ENCODE measurements at regions not wholly inside any gene's neighbourhood (a gene's known extent, or its start where the extent isn't known, plus 50 kb on each side); places are given as distances from the start of the nearest gene placed in this dataset.

DNA sequence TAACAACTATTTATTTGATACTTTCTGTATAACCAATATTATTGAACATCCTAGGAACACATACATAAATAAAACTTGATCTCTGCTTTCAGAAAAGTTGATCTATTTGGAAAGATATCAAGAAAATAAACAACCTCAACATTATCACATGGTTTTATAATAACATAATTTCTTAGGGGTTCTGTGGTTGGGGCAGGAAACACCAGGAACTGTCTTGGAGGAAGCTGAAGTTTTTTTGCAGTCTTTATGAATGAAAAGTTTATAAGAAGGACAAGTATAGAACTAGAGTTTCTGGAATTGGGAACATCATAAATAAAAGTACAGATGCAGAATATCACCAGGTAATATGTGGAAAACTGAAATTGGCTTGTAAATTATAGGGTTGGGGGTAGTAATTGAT lies 296.1 kb downstream of the TAF11L14 start:
- H3K9me3 Mint-ChIP-seq (ENCODE audit: low read depth, unreplicated experiment), result peaks cover 12% of the 10 kb centered on the region
- no peak for DNase-seq
- no peaks in the 10 kb centered on the region for H3K4me1 Mint-ChIP-seq (ENCODE audit: low read depth, unreplicated experiment)
- TF ChIP-seq, protein P1, sequence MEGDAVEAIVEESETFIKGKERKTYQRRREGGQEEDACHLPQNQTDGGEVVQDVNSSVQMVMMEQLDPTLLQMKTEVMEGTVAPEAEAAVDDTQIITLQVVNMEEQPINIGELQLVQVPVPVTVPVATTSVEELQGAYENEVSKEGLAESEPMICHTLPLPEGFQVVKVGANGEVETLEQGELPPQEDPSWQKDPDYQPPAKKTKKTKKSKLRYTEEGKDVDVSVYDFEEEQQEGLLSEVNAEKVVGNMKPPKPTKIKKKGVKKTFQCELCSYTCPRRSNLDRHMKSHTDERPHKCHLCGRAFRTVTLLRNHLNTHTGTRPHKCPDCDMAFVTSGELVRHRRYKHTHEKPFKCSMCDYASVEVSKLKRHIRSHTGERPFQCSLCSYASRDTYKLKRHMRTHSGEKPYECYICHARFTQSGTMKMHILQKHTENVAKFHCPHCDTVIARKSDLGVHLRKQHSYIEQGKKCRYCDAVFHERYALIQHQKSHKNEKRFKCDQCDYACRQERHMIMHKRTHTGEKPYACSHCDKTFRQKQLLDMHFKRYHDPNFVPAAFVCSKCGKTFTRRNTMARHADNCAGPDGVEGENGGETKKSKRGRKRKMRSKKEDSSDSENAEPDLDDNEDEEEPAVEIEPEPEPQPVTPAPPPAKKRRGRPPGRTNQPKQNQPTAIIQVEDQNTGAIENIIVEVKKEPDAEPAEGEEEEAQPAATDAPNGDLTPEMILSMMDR (IDR thresholded peaks at IDR 0.05; ENCODE audit: unreplicated experiment), result no peak
- no TSS peak for BruUV-seq (replicated peaks)
- H3K27ac Mint-ChIP-seq (ENCODE audit: unreplicated experiment), result no peak overlapping the region
- no peaks in the 10 kb centered on the region for H3K27me3 Mint-ChIP-seq (ENCODE audit: unreplicated experiment)
- intact Hi-C loops (cut with micrococcal nuclease; ENCODE audit: unreplicated experiment), result no loop called here
- H3K36me3 Mint-ChIP-seq (ENCODE audit: insufficient read depth, unreplicated experiment), result no peaks in the 10 kb centered on the region
- no peak overlapping the region for H3K4me3 Mint-ChIP-seq (ENCODE audit: low read depth, unreplicated experiment)
- CTCF ChIA-PET, result no interaction called here

DNA sequence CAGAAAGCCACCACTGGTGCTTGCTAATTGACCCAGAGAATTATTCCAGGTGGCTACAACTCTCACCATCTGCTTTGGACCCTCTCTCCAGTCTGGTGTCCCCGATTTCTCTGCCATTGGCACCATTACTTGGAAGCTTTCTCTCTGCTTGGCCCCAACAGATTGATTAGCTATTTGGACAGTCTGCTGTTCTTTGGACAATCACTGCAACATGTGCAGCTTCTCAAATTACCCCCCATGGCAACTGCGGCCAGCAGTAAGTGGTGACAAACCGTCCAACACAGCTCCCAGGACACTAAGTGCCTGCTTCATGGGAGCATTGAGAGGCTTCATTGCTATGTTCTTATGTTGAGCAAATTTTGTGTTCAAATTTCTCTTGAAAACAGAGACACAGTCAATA lies 309.8 kb downstream of the TAF11L14 start:
- Mint-ChIP-seq H3K36me3 (ENCODE audit: insufficient read depth, unreplicated experiment) (no peaks in the 10 kb centered on the region), H3K27ac (ENCODE audit: unreplicated experiment) (no peak overlapping the region), H3K27me3 (ENCODE audit: unreplicated experiment) (no peaks in the 10 kb centered on the region), H3K4me3 (ENCODE audit: low read depth, unreplicated experiment) (no peak overlapping the region), H3K4me1 (ENCODE audit: low read depth, unreplicated experiment) (no peaks in the 10 kb centered on the region), H3K9me3 (ENCODE audit: low read depth, unreplicated experiment) (peaks cover 22% of the 10 kb centered on the region)
- intact Hi-C loops (cut with micrococcal nuclease; ENCODE audit: unreplicated experiment), result no loop called here
- TF ChIP-seq, protein P1 (IDR thresholded peaks at IDR 0.05; ENCODE audit: unreplicated experiment), result no peak
- BruUV-seq (replicated peaks), result no TSS peak
- no peak for DNase-seq
- CTCF ChIA-PET, result no interaction called here

DNA sequence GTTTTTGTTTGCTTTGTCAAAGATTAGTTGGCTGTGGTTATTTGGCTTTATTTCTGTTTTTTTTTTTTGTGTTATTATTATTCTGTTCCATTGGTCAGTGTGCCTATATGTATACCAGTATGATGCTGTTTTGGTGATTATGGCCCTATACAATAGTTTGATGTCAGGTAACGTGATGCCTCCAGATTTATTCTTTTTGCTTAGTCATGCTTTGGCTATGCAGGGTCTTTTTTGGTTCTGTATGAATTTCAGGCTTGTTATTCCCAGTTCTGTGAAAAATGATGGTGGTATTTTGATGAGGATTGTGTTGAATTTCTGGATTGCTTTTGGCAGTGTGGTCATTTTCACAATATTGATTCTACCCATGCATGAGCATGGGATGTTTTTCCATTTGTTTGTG lies 312.8 kb downstream of the TAF11L14 start:
- DNase-seq, result no peak
- Mint-ChIP-seq H3K9me3 (ENCODE audit: low read depth, unreplicated experiment) (peaks cover 25% of the 10 kb centered on the region), H3K4me1 (ENCODE audit: low read depth, unreplicated experiment) (no peaks in the 10 kb centered on the region), H3K27me3 (ENCODE audit: unreplicated experiment) (no peaks in the 10 kb centered on the region), H3K27ac (ENCODE audit: unreplicated experiment) (no peak overlapping the region), H3K4me3 (ENCODE audit: low read depth, unreplicated experiment) (no peak overlapping the region), H3K36me3 (ENCODE audit: insufficient read depth, unreplicated experiment) (no peaks in the 10 kb centered on the region)
- BruUV-seq (replicated peaks), result no TSS peak
- CTCF ChIA-PET, result no interaction called here
- TF ChIP-seq, protein P1 (IDR thresholded peaks at IDR 0.05; ENCODE audit: unreplicated experiment), result no peak
- intact Hi-C loops (cut with micrococcal nuclease; ENCODE audit: unreplicated experiment), result no loop called here

DNA sequence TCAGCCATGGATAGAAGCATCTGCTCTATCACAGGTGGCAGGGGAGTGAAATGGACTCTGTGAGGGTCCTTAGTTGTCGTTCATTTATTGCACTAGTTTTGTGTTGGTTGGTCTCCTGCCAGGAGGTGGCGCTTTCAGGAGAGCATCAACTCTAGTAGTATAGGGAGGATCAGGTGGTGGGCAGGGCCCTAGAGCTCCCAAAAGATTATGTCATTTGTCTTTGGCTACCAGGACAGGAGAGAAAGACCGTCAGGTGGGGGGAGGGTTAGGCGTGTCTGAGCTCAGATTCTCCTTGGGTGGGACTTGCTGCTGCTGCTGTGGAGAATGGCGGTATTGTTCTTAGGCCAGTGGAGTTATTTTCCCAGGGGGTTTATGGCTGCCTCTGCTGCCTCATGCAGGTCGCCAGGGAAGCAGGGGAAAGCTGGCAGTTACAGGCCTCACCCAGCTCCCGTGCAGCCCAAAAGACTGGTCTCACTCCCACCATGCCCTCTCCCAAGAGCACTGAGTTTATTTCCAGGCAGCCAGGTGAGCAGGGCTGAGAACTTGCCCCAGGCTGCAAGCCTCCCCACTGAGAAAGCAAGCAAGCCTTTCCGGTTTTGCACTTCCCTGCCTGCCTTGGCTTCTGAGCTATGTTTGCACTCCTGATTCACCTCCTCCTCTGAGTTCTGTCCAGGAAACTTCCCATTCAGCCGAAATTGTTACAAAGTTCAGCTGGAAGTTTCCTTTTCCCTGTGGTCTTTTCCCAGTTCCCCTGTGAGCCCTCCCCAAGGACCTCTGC lies 317.3 kb downstream of the TAF11L14 start:
- TF ChIP-seq, protein P1 (IDR thresholded peaks at IDR 0.05; ENCODE audit: unreplicated experiment), result no peak
- Mint-ChIP-seq H3K9me3 (ENCODE audit: low read depth, unreplicated experiment) (peaks cover 32% of the 10 kb centered on the region), H3K27ac (ENCODE audit: unreplicated experiment) (no peak overlapping the region), H3K4me3 (ENCODE audit: low read depth, unreplicated experiment) (no peak overlapping the region), H3K36me3 (ENCODE audit: insufficient read depth, unreplicated experiment) (no peaks in the 10 kb centered on the region), H3K4me1 (ENCODE audit: low read depth, unreplicated experiment) (no peaks in the 10 kb centered on the region), H3K27me3 (ENCODE audit: unreplicated experiment) (no peaks in the 10 kb centered on the region)
- intact Hi-C loops (cut with micrococcal nuclease; ENCODE audit: unreplicated experiment), result no loop called here
- DNase-seq, result no peak
- no TSS peak for BruUV-seq (replicated peaks)
- CTCF ChIA-PET, result no interaction called here
